WTC11 (cell line): ENCODE measurements at regions not wholly inside any gene's neighbourhood (a gene's known extent, or its start where the extent isn't known, plus 50 kb on each side); places are given as distances from the start of the nearest gene placed in this dataset.

ENCODE experiments used
- ATAC-seq: fragments of 200-7000 bp; cut with Tn5 transposase; 2 replicates; pipeline ENCODE4 v1.10.0; 2021; ENCODE audit warnings: mild to moderate bottlenecking, moderate library complexity
- CTCF ChIA-PET: fragments of 300-600 bp; sonication (Branson Sonifier 250); formaldehyde crosslinking; loops from one replicate; lab custom pipeline; 2021; ENCODE audit warnings: antibody characterized with exemption; lab: Charles Lee
- POLR2A ChIA-PET: fragments of 350-600 bp; sonication (Branson Sonifier 250); formaldehyde crosslinking; loops from one replicate; lab custom pipeline; 2021; ENCODE audit warnings: antibody characterized with exemption; lab: Charles Lee
- DNase-seq: peaks from one replicate; pipeline ENCODE4 v3.0.0; 2021; ENCODE audit warnings: low spot score
- H3K27ac Mint-ChIP-seq: 2 replicates; pipeline ENCODE4 v1.8.0; 2021; ENCODE audit warnings: mixed read lengths
- H3K27me3 Mint-ChIP-seq: 2 replicates; pipeline ENCODE4 v1.8.0; 2021; ENCODE audit warnings: low read depth, mild to moderate bottlenecking, moderate library complexity, mixed read lengths
- H3K36me3 Mint-ChIP-seq: 2 replicates; pipeline ENCODE4 v1.8.0; 2021; ENCODE audit warnings: mixed read lengths
- H3K4me1 Mint-ChIP-seq: 2 replicates; pipeline ENCODE4 v1.8.0; 2022; ENCODE audit warnings: mixed read lengths
- H3K4me3 Mint-ChIP-seq: 2 replicates; pipeline ENCODE4 v1.8.0; 2021; ENCODE audit warnings: mild to moderate bottlenecking, moderate library complexity, mixed read lengths
- H3K9me3 Mint-ChIP-seq: 2 replicates; pipeline ENCODE4 v1.8.0; 2021; ENCODE audit warnings: mixed read lengths
- ESRRA ChIP-seq: sonication (generic); formaldehyde crosslinking; IDR thresholded peaks from 2 replicates; pipeline ENCODE4 v1.8.1; 2022; ENCODE audit warnings: mild to moderate bottlenecking, missing genetic modification reagents, borderline replicate concordance
- ETV6 ChIP-seq: sonication (generic); formaldehyde crosslinking; IDR thresholded peaks from 2 replicates; pipeline ENCODE4 v1.8.1; 2022; ENCODE audit warnings: mild to moderate bottlenecking, missing genetic modification reagents
- FOXJ3 ChIP-seq: sonication (generic); formaldehyde crosslinking; IDR thresholded peaks from 2 replicates; pipeline ENCODE4 v1.9.0; 2021; ENCODE audit warnings: missing genetic modification reagents, mild to moderate bottlenecking, borderline replicate concordance
- FOXP1 ChIP-seq: sonication (generic); formaldehyde crosslinking; IDR thresholded peaks from 2 replicates; pipeline ENCODE4 v1.8.0; 2022; ENCODE audit warnings: missing genetic modification reagents, mild to moderate bottlenecking, moderate library complexity, borderline replicate concordance
- FOXP4 ChIP-seq: sonication (generic); formaldehyde crosslinking; IDR thresholded peaks from 2 replicates; pipeline ENCODE4 v1.8.0; 2022; ENCODE audit warnings: mild to moderate bottlenecking, missing genetic modification reagents
- GABPB1 ChIP-seq: sonication (generic); formaldehyde crosslinking; IDR thresholded peaks from 2 replicates; pipeline ENCODE4 v1.8.1; 2023; ENCODE audit warnings: mild to moderate bottlenecking, missing genetic modification reagents
- IRF2 ChIP-seq: sonication (generic); formaldehyde crosslinking; IDR thresholded peaks from 2 replicates; pipeline ENCODE4 v1.8.0; 2022; ENCODE audit warnings: low read depth, missing genetic modification reagents, borderline replicate concordance
- JAZF1 ChIP-seq: fragments of 250-450 bp; sonication (Bioruptor Pico); IDR thresholded peaks from 2 replicates; pipeline ENCODE4 v1.9.0; 2021; ENCODE audit warnings: moderate library complexity, mild to moderate bottlenecking, inconsistent platforms
- NFYB ChIP-seq: sonication (generic); formaldehyde crosslinking; conservative IDR thresholded peaks from 2 replicates; pipeline ENCODE4 v1.8.0; 2022; ENCODE audit warnings: low read depth, missing genetic modification reagents
- NR2C2 ChIP-seq: sonication (generic); formaldehyde crosslinking; IDR thresholded peaks from 2 replicates; pipeline ENCODE4 v1.8.0; 2022; ENCODE audit warnings: mild to moderate bottlenecking, missing genetic modification reagents
- SMAD4 ChIP-seq: sonication (generic); formaldehyde crosslinking; IDR thresholded peaks from 2 replicates; pipeline ENCODE4 v1.8.0; 2022; ENCODE audit warnings: mild to moderate bottlenecking, missing genetic modification reagents
- ZNF232 ChIP-seq: sonication (generic); formaldehyde crosslinking; IDR thresholded peaks from 2 replicates; pipeline ENCODE4 v1.8.0; 2022; ENCODE audit warnings: mild to moderate bottlenecking, missing genetic modification reagents
- ZNF263 ChIP-seq: sonication (generic); formaldehyde crosslinking; IDR thresholded peaks from 2 replicates; pipeline ENCODE4 v1.8.1; 2022; ENCODE audit warnings: low read depth, mild to moderate bottlenecking, moderate library complexity, missing genetic modification reagents
- ZNF281 ChIP-seq: sonication (generic); formaldehyde crosslinking; IDR thresholded peaks from 2 replicates; pipeline ENCODE4 v1.8.0; 2023; ENCODE audit warnings: mild to moderate bottlenecking, missing genetic modification reagents
- ZNF671 ChIP-seq: fragments of 250-450 bp; sonication (Bioruptor Pico); IDR thresholded peaks from 2 replicates; pipeline ENCODE4 v1.8.0; 2021; ENCODE audit warnings: mild to moderate bottlenecking
- TF ChIP-seq, protein P1 (sequence below): fragments of 200-600 bp; IDR thresholded peaks from 2 replicates; pipeline ENCODE4 v1.8.0; 2022; ENCODE audit warnings: antibody characterized with exemption
- TF ChIP-seq, protein P2 (sequence below): sonication (generic); formaldehyde crosslinking; IDR thresholded peaks from 2 replicates; pipeline ENCODE4 v1.8.1; 2023; ENCODE audit warnings: mild to moderate bottlenecking, missing genetic modification reagents
- TF ChIP-seq, protein P3 (sequence below): fragments of 250-450 bp; sonication (Bioruptor Pico); IDR thresholded peaks from 2 replicates; pipeline ENCODE4 v1.9.0; 2021; ENCODE audit warnings: mild to moderate bottlenecking

DNA sequence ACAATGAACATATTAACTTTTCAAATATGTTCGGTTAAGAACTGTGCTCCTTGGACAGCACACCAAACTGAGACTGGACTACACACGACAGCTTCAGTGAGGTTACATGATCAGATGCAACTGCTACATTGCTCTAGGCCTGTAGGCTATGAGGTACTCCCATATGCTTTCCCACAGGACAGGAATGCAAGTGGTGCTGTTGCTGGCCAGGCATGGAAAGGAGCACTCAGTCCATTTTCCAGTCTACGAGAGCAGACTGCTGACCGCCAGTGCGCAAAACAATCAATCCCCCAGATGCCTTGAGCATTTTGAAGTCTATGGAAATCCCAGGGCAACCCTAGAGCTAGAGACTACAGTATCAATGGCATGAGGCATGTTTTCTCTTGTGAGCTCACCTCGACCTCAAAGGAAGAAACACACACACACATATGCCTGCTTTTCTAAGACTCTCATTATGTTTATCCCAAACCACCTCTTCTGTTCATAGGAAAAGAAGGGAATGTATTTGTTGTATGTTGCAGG lies 70.8 kb upstream of the SPP1 start:
- ATAC-seq (peak; percentile 56; the same call in 1 of the 2 replicates), DNase-seq (no peak)
- Mint-ChIP-seq H3K4me3 (no peak overlapping the region), H3K9me3 (peaks cover 6% of the 10 kb centered on the region), H3K27ac (peak overlapping the region; percentile 26; the same call in 1 of the 2 replicates), H3K27me3 (no peaks in the 10 kb centered on the region), H3K4me1 (peaks cover 30% of the 10 kb centered on the region), H3K36me3 (peaks cover 5% of the 10 kb centered on the region; the same call in 1 of the 2 replicates)
- ChIA-PET POLR2A (no interaction called here), CTCF (interaction anchor here (1.4 to 2.7 kb wide), 4 partner anchors 41 to 69 kb away, joined by 5 to 11 read pairs (median 7); no protein-coding TSS in a partner anchor)
- TF ChIP-seq, protein P1, sequence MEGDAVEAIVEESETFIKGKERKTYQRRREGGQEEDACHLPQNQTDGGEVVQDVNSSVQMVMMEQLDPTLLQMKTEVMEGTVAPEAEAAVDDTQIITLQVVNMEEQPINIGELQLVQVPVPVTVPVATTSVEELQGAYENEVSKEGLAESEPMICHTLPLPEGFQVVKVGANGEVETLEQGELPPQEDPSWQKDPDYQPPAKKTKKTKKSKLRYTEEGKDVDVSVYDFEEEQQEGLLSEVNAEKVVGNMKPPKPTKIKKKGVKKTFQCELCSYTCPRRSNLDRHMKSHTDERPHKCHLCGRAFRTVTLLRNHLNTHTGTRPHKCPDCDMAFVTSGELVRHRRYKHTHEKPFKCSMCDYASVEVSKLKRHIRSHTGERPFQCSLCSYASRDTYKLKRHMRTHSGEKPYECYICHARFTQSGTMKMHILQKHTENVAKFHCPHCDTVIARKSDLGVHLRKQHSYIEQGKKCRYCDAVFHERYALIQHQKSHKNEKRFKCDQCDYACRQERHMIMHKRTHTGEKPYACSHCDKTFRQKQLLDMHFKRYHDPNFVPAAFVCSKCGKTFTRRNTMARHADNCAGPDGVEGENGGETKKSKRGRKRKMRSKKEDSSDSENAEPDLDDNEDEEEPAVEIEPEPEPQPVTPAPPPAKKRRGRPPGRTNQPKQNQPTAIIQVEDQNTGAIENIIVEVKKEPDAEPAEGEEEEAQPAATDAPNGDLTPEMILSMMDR, result no peak
- TF ChIP-seq ETV6 (CRISPR knock-in tag), result no peak
- TF ChIP-seq, protein P2, sequence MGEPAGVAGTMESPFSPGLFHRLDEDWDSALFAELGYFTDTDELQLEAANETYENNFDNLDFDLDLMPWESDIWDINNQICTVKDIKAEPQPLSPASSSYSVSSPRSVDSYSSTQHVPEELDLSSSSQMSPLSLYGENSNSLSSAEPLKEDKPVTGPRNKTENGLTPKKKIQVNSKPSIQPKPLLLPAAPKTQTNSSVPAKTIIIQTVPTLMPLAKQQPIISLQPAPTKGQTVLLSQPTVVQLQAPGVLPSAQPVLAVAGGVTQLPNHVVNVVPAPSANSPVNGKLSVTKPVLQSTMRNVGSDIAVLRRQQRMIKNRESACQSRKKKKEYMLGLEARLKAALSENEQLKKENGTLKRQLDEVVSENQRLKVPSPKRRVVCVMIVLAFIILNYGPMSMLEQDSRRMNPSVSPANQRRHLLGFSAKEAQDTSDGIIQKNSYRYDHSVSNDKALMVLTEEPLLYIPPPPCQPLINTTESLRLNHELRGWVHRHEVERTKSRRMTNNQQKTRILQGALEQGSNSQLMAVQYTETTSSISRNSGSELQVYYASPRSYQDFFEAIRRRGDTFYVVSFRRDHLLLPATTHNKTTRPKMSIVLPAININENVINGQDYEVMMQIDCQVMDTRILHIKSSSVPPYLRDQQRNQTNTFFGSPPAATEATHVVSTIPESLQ (CRISPR knock-in tag), result no peak
- TF ChIP-seq ZNF671 (CRISPR knock-in tag), result no peak
- no peak for TF ChIP-seq ZNF263
- no peak for TF ChIP-seq JAZF1 (CRISPR knock-in tag)
- TF ChIP-seq ZNF281 (CRISPR knock-in tag), result no peak
- no peak for TF ChIP-seq GABPB1 (CRISPR knock-in tag)

DNA sequence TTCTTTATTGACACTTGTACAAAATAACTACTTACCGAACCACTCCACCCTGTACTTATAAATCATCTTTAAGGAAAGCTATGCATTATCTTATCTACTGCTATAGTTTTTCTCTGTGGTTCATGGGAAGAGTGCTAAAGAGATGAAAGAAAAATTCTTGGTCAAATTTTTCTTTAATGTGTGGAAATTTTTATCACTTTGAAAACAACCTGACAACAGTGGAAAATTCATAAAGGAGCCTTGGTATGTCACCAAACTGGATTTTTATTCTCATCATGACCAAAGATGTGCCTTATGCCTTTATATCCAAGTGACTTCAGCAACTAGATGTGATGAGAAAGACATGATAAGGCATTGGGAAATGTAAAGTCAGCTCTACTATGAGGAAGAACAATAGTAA lies 67.2 kb upstream of the SPP1 start:
- Mint-ChIP-seq H3K27ac (no peak overlapping the region), H3K4me1 (peaks cover 50% of the 10 kb centered on the region), H3K4me3 (no peak overlapping the region), H3K27me3 (no peaks in the 10 kb centered on the region), H3K36me3 (no peaks in the 10 kb centered on the region), H3K9me3 (no peaks in the 10 kb centered on the region)
- POLR2A ChIA-PET, result no interaction called here
- CTCF ChIA-PET, result no interaction called here
- no peak for ATAC-seq
- no peak for TF ChIP-seq IRF2 (CRISPR knock-in tag)
- no peak for TF ChIP-seq ESRRA (CRISPR knock-in tag)
- TF ChIP-seq FOXP1, result no peak
- TF ChIP-seq SMAD4 (CRISPR knock-in tag), result no peak
- no peak for TF ChIP-seq ZNF232 (CRISPR knock-in tag)
- no peak for TF ChIP-seq NR2C2
- TF ChIP-seq FOXJ3 (CRISPR knock-in tag), result no peak
- TF ChIP-seq FOXP4 (CRISPR knock-in tag), result no peak
- TF ChIP-seq, protein P3, sequence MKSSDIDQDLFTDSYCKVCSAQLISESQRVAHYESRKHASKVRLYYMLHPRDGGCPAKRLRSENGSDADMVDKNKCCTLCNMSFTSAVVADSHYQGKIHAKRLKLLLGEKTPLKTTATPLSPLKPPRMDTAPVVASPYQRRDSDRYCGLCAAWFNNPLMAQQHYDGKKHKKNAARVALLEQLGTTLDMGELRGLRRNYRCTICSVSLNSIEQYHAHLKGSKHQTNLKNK (CRISPR knock-in tag), result no peak
- TF ChIP-seq NFYB, result no peak
- DNase-seq, result no peak
